GM19240 (cell line): ENCODE measurements at regions not wholly inside any gene's neighbourhood (a gene's known extent, or its start where the extent isn't known, plus 50 kb on each side); places are given as distances from the start of the nearest gene placed in this dataset.

Source experiments
- DNase-seq: peaks from one replicate; pipeline ENCODE4 v3.0.0; 2011; ENCODE audit warnings: low spot score; ENCODE audit not compliant: insufficient read length

GRCh38 chr13:48761256-48761655 lies 107.5 kb downstream of the CYSLTR2 start:
- DNase-seq: no peak

GRCh38 chr13:48769107-48769704 lies 115.5 kb downstream of the CYSLTR2 start:
- peak; percentile 36 for DNase-seq

- no peak for DNase-seq
Measured at GRCh38 chr13:48770372-48770771, 116.6 kb downstream of the CYSLTR2 start.

GRCh38 chr13:48772908-48773307 lies 119.2 kb downstream of the CYSLTR2 start:
- DNase-seq: no peak

GRCh38 chr13:48773531-48774275 lies 120.0 kb downstream of the CYSLTR2 start:
- DNase-seq: no peak

- DNase-seq: no peak
Measured at GRCh38 chr13:48775285-48775684, 121.6 kb downstream of the CYSLTR2 start.

GRCh38 chr13:48775804-48776203 lies 122.1 kb downstream of the CYSLTR2 start:
- no peak for DNase-seq

- DNase-seq: no peak
Measured at GRCh38 chr13:48776401-48776800, 122.7 kb downstream of the CYSLTR2 start.

GRCh38 chr13:48778610-48779009 lies 124.9 kb downstream of the CYSLTR2 start:
- DNase-seq: no peak

GRCh38 chr13:48780713-48781341 lies 127.1 kb downstream of the CYSLTR2 start:
- DNase-seq: no peak

GRCh38 chr13:48782429-48782840 lies 128.7 kb downstream of the CYSLTR2 start:
- DNase-seq: no peak

- no peak for DNase-seq
Measured at GRCh38 chr13:48783181-48783630, 129.5 kb downstream of the CYSLTR2 start.

GRCh38 chr13:48783695-48784230 lies 130.0 kb downstream of the CYSLTR2 start:
- no peak for DNase-seq

- DNase-seq: no peak
Measured at GRCh38 chr13:48784916-48785548, 131.3 kb downstream of the CYSLTR2 start.

- DNase-seq: no peak
Measured at GRCh38 chr13:48790199-48790598, 136.5 kb downstream of the CYSLTR2 start.

GRCh38 chr13:48790966-48791365 lies 137.2 kb downstream of the CYSLTR2 start:
- DNase-seq: no peak

- no peak for DNase-seq
Measured at GRCh38 chr13:48797127-48797526, 143.4 kb downstream of the CYSLTR2 start.

- no peak for DNase-seq
Measured at GRCh38 chr13:48797761-48798160, 144.0 kb downstream of the CYSLTR2 start.

- DNase-seq: no peak
Measured at GRCh38 chr13:48798180-48798579, 144.5 kb downstream of the CYSLTR2 start.

GRCh38 chr13:48801255-48801654 lies 147.5 kb downstream of the CYSLTR2 start:
- no peak for DNase-seq

GRCh38 chr13:48804821-48805601 lies 151.3 kb downstream of the CYSLTR2 start:
- no peak for DNase-seq
